H9 (cell line): ENCODE measurements at regions not wholly inside any gene's neighbourhood (a gene's known extent, or its start where the extent isn't known, plus 50 kb on each side); places are given as distances from the start of the nearest gene placed in this dataset.

Experiments used
- DNase-seq: peaks from one replicate; pipeline ENCODE4 v3.0.0-alpha.2; 2017
- H2AFZ ChIP-seq: one replicate; pipeline ENCODE4 v1.6.1; 2013; ENCODE audit warnings: mild to moderate bottlenecking, low read length, control low read depth, moderate library complexity
- H2AK5ac ChIP-seq: 2 replicates; pipeline ENCODE4 v1.6.1; 2013; ENCODE audit warnings: low read length, control low read depth, mixed read lengths; ENCODE audit not compliant: insufficient read length
- H2BK120ac ChIP-seq: one replicate; pipeline ENCODE4 v1.6.1; 2013; ENCODE audit warnings: low read depth, mild to moderate bottlenecking, low read length, control low read depth, inconsistent platforms; ENCODE audit not compliant: poor library complexity, severe bottlenecking
- H2BK12ac ChIP-seq: 2 replicates; pipeline ENCODE4 v1.6.1; 2013; ENCODE audit warnings: low read length, control low read depth, mixed read lengths, low read depth; ENCODE audit not compliant: insufficient read length
- H2BK15ac ChIP-seq: 2 replicates; pipeline ENCODE4 v1.6.1; 2013; ENCODE audit warnings: low read depth, low read length, control low read depth
- H2BK20ac ChIP-seq: one replicate; pipeline ENCODE4 v1.6.1; 2013; ENCODE audit warnings: low read depth, mild to moderate bottlenecking, low read length, control low read depth, inconsistent platforms; ENCODE audit not compliant: poor library complexity, severe bottlenecking
- H2BK5ac ChIP-seq: 2 replicates; pipeline ENCODE4 v1.6.1; 2013; ENCODE audit warnings: low read length, control low read depth, mixed read lengths; ENCODE audit not compliant: insufficient read length
- H3K14ac ChIP-seq: 2 replicates; pipeline ENCODE4 v1.6.1; 2013; ENCODE audit warnings: low read length, control low read depth; ENCODE audit not compliant: insufficient read depth
- H3K18ac ChIP-seq: 2 replicates; pipeline ENCODE4 v1.6.1; 2013; ENCODE audit warnings: low read depth, mild to moderate bottlenecking, mixed read lengths, low read length, control low read depth; ENCODE audit not compliant: insufficient read length
- H3K23ac ChIP-seq: 2 replicates; pipeline ENCODE4 v1.6.1; 2013; ENCODE audit warnings: low read length, control low read depth, mixed read lengths, low read depth; ENCODE audit not compliant: insufficient read length
- H3K23me2 ChIP-seq: 2 replicates; pipeline ENCODE4 v1.6.1; 2013; ENCODE audit warnings: low read depth, mild to moderate bottlenecking, mixed read lengths, low read length, control low read depth; ENCODE audit not compliant: insufficient read length, poor library complexity, severe bottlenecking
- H3K27ac ChIP-seq: 2 replicates; pipeline ENCODE4 v1.5.1; 2013; ENCODE audit warnings: low read length, control low read depth, mixed read lengths, low read depth; ENCODE audit not compliant: insufficient read length
- H3K27me3 ChIP-seq: 2 replicates; pipeline ENCODE4 v1.6.1; 2013; ENCODE audit warnings: low read length, control low read depth, inconsistent platforms; ENCODE audit not compliant: insufficient read depth
- H3K4ac ChIP-seq: 2 replicates; pipeline ENCODE4 v1.6.1; 2013; ENCODE audit warnings: low read depth, mild to moderate bottlenecking, control low read depth, inconsistent platforms, low read length, moderate library complexity
- H3K4me1 ChIP-seq: 2 replicates; pipeline ENCODE4 v1.6.1; 2013; ENCODE audit warnings: low read length, control low read depth, inconsistent platforms; ENCODE audit not compliant: insufficient read depth
- H3K4me2 ChIP-seq: 2 replicates; pipeline ENCODE4 v1.6.1; 2013; ENCODE audit warnings: low read length, control low read depth, mixed read lengths; ENCODE audit not compliant: insufficient read length, insufficient read depth
- H3K56ac ChIP-seq: 2 replicates; pipeline ENCODE4 v1.6.1; 2013; ENCODE audit warnings: low read depth, mild to moderate bottlenecking, mixed read lengths, low read length, control low read depth; ENCODE audit not compliant: insufficient read length
- H3K79me1 ChIP-seq: 2 replicates; pipeline ENCODE4 v1.6.1; 2013; ENCODE audit warnings: low read depth, mild to moderate bottlenecking, moderate library complexity, low read length, control low read depth, inconsistent platforms; ENCODE audit not compliant: insufficient read depth, poor library complexity, severe bottlenecking
- H3K79me2 ChIP-seq: 2 replicates; pipeline ENCODE4 v1.6.1; 2013; ENCODE audit warnings: low read length, control low read depth, inconsistent platforms; ENCODE audit not compliant: insufficient read depth
- H3K9ac ChIP-seq: 2 replicates; pipeline ENCODE4 v1.6.1; 2013; ENCODE audit warnings: low read length, control low read depth, mixed read lengths; ENCODE audit not compliant: insufficient read length; ENCODE audit errors: extremely low read depth
- H3K9me3 ChIP-seq: one replicate; pipeline ENCODE4 v1.6.1; 2013; ENCODE audit warnings: low read depth, low read length, inconsistent platforms; ENCODE audit not compliant: control insufficient read depth
- H3T11ph ChIP-seq: one replicate; pipeline ENCODE4 v1.6.1; 2013; ENCODE audit warnings: mild to moderate bottlenecking, low read length, control low read depth, inconsistent platforms
- H4K20me1 ChIP-seq: one replicate; pipeline ENCODE4 v1.6.1; 2013; ENCODE audit not compliant: control insufficient read depth, insufficient read length, insufficient read depth
- H4K5ac ChIP-seq: 2 replicates; pipeline ENCODE4 v1.6.1; 2013; ENCODE audit warnings: low read depth, mild to moderate bottlenecking, mixed read lengths, low read length, control low read depth; ENCODE audit not compliant: insufficient read length
- H4K8ac ChIP-seq: replicated peaks from 2 replicates; pipeline ENCODE4 v1.6.1; 2013; ENCODE audit warnings: low read length, control low read depth, mixed read lengths, low read depth; ENCODE audit not compliant: insufficient read length
- H4K91ac ChIP-seq: 2 replicates; pipeline ENCODE4 v1.6.1; 2013; ENCODE audit warnings: low read depth, mild to moderate bottlenecking, moderate library complexity, mixed read lengths, low read length, control low read depth; ENCODE audit not compliant: insufficient read length
- H3K27ac Mint-ChIP-seq, 3 experiments: 2 replicates in 2 of 3; 3 replicates in 1 of 3; pipeline ENCODE4 v1.8.0; 2020 to 2021; ENCODE audit warnings: mixed read lengths in 3 of 3, mild to moderate bottlenecking in 1 of 3, moderate library complexity in 1 of 3
- H3K27me3 Mint-ChIP-seq: 2 replicates; pipeline ENCODE4 v1.8.0; 2021; ENCODE audit warnings: low read depth, mild to moderate bottlenecking, moderate library complexity, mixed read lengths
- H3K36me3 Mint-ChIP-seq, 3 experiments: 2 replicates in 2 of 3; 3 replicates in 1 of 3; pipeline ENCODE4 v1.8.0; 2020 to 2021; ENCODE audit warnings: low read depth in 3 of 3, mixed read lengths in 3 of 3; ENCODE audit not compliant: insufficient read depth in 1 of 3
- H3K4me1 Mint-ChIP-seq, 2 experiments: 2 replicates each; pipeline ENCODE4 v1.8.0; 2020; ENCODE audit warnings: mixed read lengths in 2 of 2
- H3K4me3 Mint-ChIP-seq, 2 experiments: 2 replicates in 1 of 2; 3 replicates in 1 of 2; pipeline ENCODE4 v1.8.0; 2020 to 2021; ENCODE audit warnings: mild to moderate bottlenecking in 2 of 2, mixed read lengths in 2 of 2, moderate library complexity in 1 of 2
- H3K9me3 Mint-ChIP-seq, 2 experiments: 2 replicates in 1 of 2; 3 replicates in 1 of 2; pipeline ENCODE4 v1.8.0; 2020; ENCODE audit warnings: mild to moderate bottlenecking in 2 of 2, mixed read lengths in 2 of 2, moderate library complexity in 1 of 2
- CTCF ChIP-seq: fragments of 200-600 bp; sonication (generic); conservative IDR thresholded peaks from 3 replicates; pipeline ENCODE4 v1.8.0; 2021; ENCODE audit warnings: antibody characterized with exemption, mild to moderate bottlenecking
- WGBS: extraction: QIAGEN DNeasy Blood & Tissue Kit; methylation state at CpG from one replicate; pipeline ENCODE4 v1.1.7; 2013; ENCODE audit warnings: missing lambda C conversion rate, low lambda C conversion rate, mixed read lengths; ENCODE audit not compliant: insufficient read length; ENCODE audit errors: extremely low coverage; 5-methylcytosine and 5-hydroxymethylcytosine counted together

- H3K14ac ChIP-seq: no peak overlapping the region
- no peaks in the 10 kb centered on the region for H4K20me1 ChIP-seq
- H3K27ac ChIP-seq: no peak overlapping the region
- no peaks in the 10 kb centered on the region for H3K36me3 Mint-ChIP-seq
- no peak overlapping the region for H3K23ac ChIP-seq
- H3K4me2 ChIP-seq: no peak overlapping the region
- no peak overlapping the region for H2BK120ac ChIP-seq
- H3K27me3 ChIP-seq: no peaks in the 10 kb centered on the region
- no peaks in the 10 kb centered on the region for H3K79me1 ChIP-seq
- no peak overlapping the region for H4K5ac ChIP-seq
- H2BK20ac ChIP-seq: no peak overlapping the region
- no peak overlapping the region for H2BK15ac ChIP-seq
- no peaks in the 10 kb centered on the region for H3K79me2 ChIP-seq
- DNase-seq: no peak
- no peaks in the 10 kb centered on the region for H3K23me2 ChIP-seq
- H4K91ac ChIP-seq: no peak overlapping the region
- H3K4me1 Mint-ChIP-seq: peaks cover 3 to 4% of the 10 kb centered on the region in 2 experiments; a peak in 3 of 4 replicates
- no peaks in the 10 kb centered on the region for H3K27me3 Mint-ChIP-seq
- peaks cover 2% of the 10 kb centered on the region; the same call in 1 of the 2 replicates for H3K4me1 ChIP-seq
- no peak overlapping the region for H2BK12ac ChIP-seq
- H2AK5ac ChIP-seq: no peak overlapping the region
- no peak overlapping the region for H3K9ac ChIP-seq
- no peak overlapping the region for H4K8ac ChIP-seq
- H3T11ph ChIP-seq: no peak overlapping the region
- no CpG with 5 or more reads among the region's 2 CpGs for WGBS
- H3K9me3 ChIP-seq: no peaks in the 10 kb centered on the region
- no peak overlapping the region for H3K56ac ChIP-seq
- H3K9me3 Mint-ChIP-seq: no peaks in the 10 kb centered on the region
- H3K18ac ChIP-seq: no peak overlapping the region
- no peak for TF ChIP-seq CTCF
- no peak overlapping the region for H3K4ac ChIP-seq
- no peak overlapping the region for H2BK5ac ChIP-seq
- H3K27ac Mint-ChIP-seq: no peak overlapping the region
- H2AFZ ChIP-seq: no peak overlapping the region
- H3K4me3 Mint-ChIP-seq: no peak overlapping the region
These were observed 171.7 kb downstream of the PHLDA1 start for GRCh38 chr12:75859868-75860267.
